DMS114 treated with DMSO at 0.1 percent for 48 hours (cell line): ENCODE measurements at regions not wholly inside any gene's neighbourhood (a gene's known extent, or its start where the extent isn't known, plus 50 kb on each side); places are given as distances from the start of the nearest gene placed in this dataset.

ENCODE experiments used
- DNase-seq: peaks from one replicate; lab custom pipeline; 2025; ENCODE audit not compliant: unreplicated experiment; lab: John Stamatoyannopoulos, UW

- DNase-seq, result no peak
These were observed 226.0 kb downstream of the MPDZ start for GRCh38 chr9:13053504-13053903.

GRCh38 chr9:13054389-13054788 is 225.1 kb downstream of the MPDZ start:
- DNase-seq, result no peak
